HEK293 (cell line): ENCODE measurements at regions not wholly inside any gene's neighbourhood (a gene's known extent, or its start where the extent isn't known, plus 50 kb on each side); places are given as distances from the start of the nearest gene placed in this dataset.

ENCODE experiments used
- CTCF ChIA-PET: fragments of 350-600 bp; formaldehyde crosslinking; extraction: SDS; loops from one replicate; lab custom pipeline; 2021; ENCODE audit warnings: antibody characterized with exemption; lab: Yijun Ruan, JAX
- POLR2A ChIA-PET: fragments of 300-600 bp; formaldehyde crosslinking; extraction: SDS; loops from one replicate; lab custom pipeline; 2020; ENCODE audit warnings: antibody characterized with exemption, inconsistent platforms; lab: Yijun Ruan, JAX
- H3K27ac ChIP-seq: fragments of 200-500 bp; sonication (Bioruptor generic); 2 replicates; pipeline ENCODE4 v1.5.1; 2014; ENCODE audit warnings: low read depth, low read length, control low read depth, inconsistent platforms; ENCODE audit errors: extremely low read depth
- H3K36me3 ChIP-seq, 2 experiments: fragments of 200-500 bp in 1 of 2; sonication (Bioruptor generic) in 1 of 2; 1 replicate in 1 of 2; 2 replicates in 1 of 2; pipeline ENCODE4 v1.5.1; 2014 to 2017; ENCODE audit warnings: inconsistent platforms in 2 of 2, low read length in 2 of 2; ENCODE audit not compliant: control insufficient read depth in 2 of 2, insufficient read depth in 1 of 2
- H3K4me1 ChIP-seq: fragments of 200-500 bp; sonication (Bioruptor generic); 2 replicates; pipeline ENCODE4 v1.5.1; 2014; ENCODE audit warnings: mild to moderate bottlenecking, low read length, inconsistent platforms; ENCODE audit not compliant: control insufficient read depth, insufficient read depth
- H3K4me3 ChIP-seq: 2 replicates; pipeline ENCODE4 v1.5.1; 2011; ENCODE audit warnings: low read depth, mild to moderate bottlenecking, control low read depth, low read length, moderate library complexity
- H3K9me3 ChIP-seq: fragments of 200-500 bp; sonication (Bioruptor generic); 2 replicates; pipeline ENCODE4 v1.5.1; 2014; ENCODE audit warnings: low read depth, low read length, inconsistent platforms; ENCODE audit not compliant: control insufficient read depth, insufficient read depth
- AEBP2 ChIP-seq: fragments of 450-650 bp; formaldehyde crosslinking; IDR thresholded peaks from 2 replicates; pipeline ENCODE4 v1.5.1; 2016; ENCODE audit warnings: missing biosample characterization, missing genetic modification characterization, borderline replicate concordance
- BCL6B ChIP-seq: fragments of 450-650 bp; formaldehyde crosslinking; IDR thresholded peaks from 2 replicates; pipeline ENCODE4 v1.5.1; 2017; ENCODE audit warnings: missing biosample characterization, missing genetic modification characterization
- KLF17 ChIP-seq: fragments of 450-650 bp; formaldehyde crosslinking; IDR thresholded peaks from 2 replicates; pipeline ENCODE4 v1.5.1; 2016; ENCODE audit warnings: missing biosample characterization, missing genetic modification characterization
- MZF1 ChIP-seq: fragments of 450-650 bp; formaldehyde crosslinking; IDR thresholded peaks from 2 replicates; pipeline ENCODE4 v1.5.1; 2017; ENCODE audit warnings: missing biosample characterization, missing genetic modification characterization, borderline replicate concordance
- PRDM2 ChIP-seq: fragments of 450-650 bp; formaldehyde crosslinking; IDR thresholded peaks from 2 replicates; pipeline ENCODE4 v1.5.1; 2016; ENCODE audit warnings: missing biosample characterization, missing genetic modification characterization, borderline replicate concordance
- REST ChIP-seq: fragments of 450-650 bp; formaldehyde crosslinking; IDR thresholded peaks from 2 replicates; pipeline ENCODE4 v1.5.1; 2016; ENCODE audit warnings: missing biosample characterization, missing genetic modification characterization
- SP7 ChIP-seq: fragments of 450-650 bp; formaldehyde crosslinking; IDR thresholded peaks from 2 replicates; pipeline ENCODE4 v1.5.1; 2016; ENCODE audit warnings: missing biosample characterization, missing genetic modification characterization
- ZBTB48 ChIP-seq: fragments of 450-650 bp; formaldehyde crosslinking; IDR thresholded peaks from 2 replicates; pipeline ENCODE4 v1.5.1; 2016; ENCODE audit warnings: missing biosample characterization, missing genetic modification characterization
- ZBTB7A ChIP-seq: fragments of 450-650 bp; formaldehyde crosslinking; IDR thresholded peaks from 2 replicates; pipeline ENCODE4 v1.5.1; 2016; ENCODE audit warnings: low read depth, missing biosample characterization, missing genetic modification characterization
- ZNF169 ChIP-seq: fragments of 450-650 bp; formaldehyde crosslinking; IDR thresholded peaks from 2 replicates; pipeline ENCODE4 v1.5.1; 2016; ENCODE audit warnings: missing biosample characterization, missing genetic modification characterization
- ZNF174 ChIP-seq: fragments of 450-650 bp; formaldehyde crosslinking; IDR thresholded peaks from 2 replicates; pipeline ENCODE4 v1.5.0; 2017; ENCODE audit warnings: missing biosample characterization, mild to moderate bottlenecking, missing genetic modification characterization
- ZNF23 ChIP-seq: fragments of 450-650 bp; formaldehyde crosslinking; IDR thresholded peaks from 2 replicates; pipeline ENCODE4 v1.5.1; 2016; ENCODE audit warnings: missing biosample characterization, missing genetic modification characterization, borderline replicate concordance
- ZNF362 ChIP-seq: fragments of 450-650 bp; formaldehyde crosslinking; IDR thresholded peaks from 2 replicates; pipeline ENCODE4 v1.5.1; 2016; ENCODE audit warnings: missing biosample characterization, missing genetic modification characterization
- ZNF366 ChIP-seq: fragments of 450-650 bp; formaldehyde crosslinking; conservative IDR thresholded peaks from 2 replicates; pipeline ENCODE4 v1.5.1; 2016; ENCODE audit warnings: missing biosample characterization, missing genetic modification characterization
- ZNF391 ChIP-seq: fragments of 450-650 bp; formaldehyde crosslinking; IDR thresholded peaks from 2 replicates; pipeline ENCODE4 v1.5.1; 2016; ENCODE audit warnings: low read depth, missing biosample characterization, missing genetic modification characterization, borderline replicate concordance
- ZNF571 ChIP-seq: fragments of 450-650 bp; formaldehyde crosslinking; IDR thresholded peaks from 2 replicates; pipeline ENCODE4 v1.5.0; 2017; ENCODE audit warnings: missing biosample characterization, missing genetic modification characterization
- ZNF585B ChIP-seq: fragments of 450-650 bp; formaldehyde crosslinking; IDR thresholded peaks from 2 replicates; pipeline ENCODE4 v1.5.1; 2016; ENCODE audit warnings: missing biosample characterization, missing genetic modification characterization
- ZNF692 ChIP-seq: fragments of 450-650 bp; formaldehyde crosslinking; IDR thresholded peaks from 2 replicates; pipeline ENCODE4 v1.5.1; 2016; ENCODE audit warnings: missing biosample characterization, missing genetic modification characterization
- ZNF792 ChIP-seq: fragments of 450-650 bp; formaldehyde crosslinking; IDR thresholded peaks from 2 replicates; pipeline ENCODE4 v1.5.1; 2016; ENCODE audit warnings: missing biosample characterization, missing genetic modification characterization
- ZSCAN23 ChIP-seq: fragments of 450-650 bp; formaldehyde crosslinking; IDR thresholded peaks from 2 replicates; pipeline ENCODE4 v1.5.1; 2016; ENCODE audit warnings: missing biosample characterization, missing genetic modification characterization

- no peak for TF ChIP-seq ZNF366
These were observed 113.6 kb upstream of the TIAM1 start (continued) for GRCh38 chr21:31457675-31458074.

GRCh38 chr21:31456201-31456600 is 112.1 kb upstream of the TIAM1 start:
- CTCF ChIA-PET: interaction anchor here (0.6 to 1.5 kb wide), 2 partner anchors 9 to 124 kb away, joined by 3 read pairs; no protein-coding TSS in a partner anchor
- no peak overlapping the region for H3K4me3 ChIP-seq
- TF ChIP-seq ZNF692: no peak
- no peak for TF ChIP-seq REST (tag by site-specific recombination)
- no peak for TF ChIP-seq ZNF23 (tag by site-specific recombination)
- no peak for TF ChIP-seq ZNF362 (tag by site-specific recombination)
- no peak for TF ChIP-seq SP7 (tag by site-specific recombination)
- no peak for TF ChIP-seq AEBP2
- no peak for TF ChIP-seq KLF17 (tag by site-specific recombination)
- no peak for TF ChIP-seq ZNF174 (tag by site-specific recombination)
- TF ChIP-seq ZNF391 (tag by site-specific recombination): no peak
- no peak for TF ChIP-seq PRDM2 (tag by site-specific recombination)
- no peak for TF ChIP-seq ZNF585B
- no peak for TF ChIP-seq ZBTB7A
- no peak for TF ChIP-seq ZSCAN23
- no peak for TF ChIP-seq BCL6B (tag by site-specific recombination)
- TF ChIP-seq ZNF571: no peak
- TF ChIP-seq ZBTB48 (tag by site-specific recombination): no peak
- TF ChIP-seq MZF1 (tag by site-specific recombination): no peak
- no peak for TF ChIP-seq ZNF169 (tag by site-specific recombination)
- no peak for TF ChIP-seq ZNF792
- TF ChIP-seq, all 188 proteins: peak for 0
- no peaks in the 10 kb centered on the region for H3K4me1 ChIP-seq
- POLR2A ChIA-PET: no interaction called here
- no peaks in the 10 kb centered on the region; a peak in 1 of 3 replicates for H3K36me3 ChIP-seq
- H3K9me3 ChIP-seq: no peaks in the 10 kb centered on the region
- no peak overlapping the region for H3K27ac ChIP-seq
